Psoas muscle (tissue), 7 donors: ENCODE measurements at regions not wholly inside any gene's neighbourhood (a gene's known extent, or its start where the extent isn't known, plus 50 kb on each side); places are given as distances from the start of the nearest gene placed in this dataset.

Source experiments
- ATAC-seq, 4 donors: fragments of 200-7000 bp; cut with Tn5 transposase; one replicate each; pipeline ENCODE4 v1.9.1; 2020; ENCODE audit warnings: moderate library complexity in 3 of 4, mild to moderate bottlenecking in 2 of 4
- DNase-seq, 2 donors: peaks; one replicate each; pipeline ENCODE4 v3.0.0-alpha.2; 2020
- H3K27ac ChIP-seq: fragments of 200-600 bp; one replicate; pipeline ENCODE4 v1.8.0; 2022
- H3K27me3 ChIP-seq, 3 donors: fragments of 200-600 bp in 1 of 3; one replicate each; pipeline versions ENCODE4 v1.6.1 to v1.8.0; 2013 to 2022; ENCODE audit warnings: low read length in 2 of 3, mild to moderate bottlenecking in 2 of 3, moderate library complexity in 1 of 3; ENCODE audit not compliant: insufficient read depth in 3 of 3
- H3K36me3 ChIP-seq, 2 donors: fragments of 200-600 bp in 1 of 2; one replicate each; pipeline versions ENCODE4 v1.6.1 to v1.8.0; 2013 to 2022; ENCODE audit warnings: low read depth in 1 of 2, mild to moderate bottlenecking in 1 of 2, moderate library complexity in 1 of 2; ENCODE audit not compliant: insufficient read depth in 1 of 2
- H3K4me1 ChIP-seq: fragments of 200-600 bp; one replicate; pipeline ENCODE4 v1.8.0; 2022
- H3K4me3 ChIP-seq: fragments of 200-600 bp; one replicate; pipeline ENCODE4 v1.8.0; 2022; ENCODE audit warnings: mild to moderate bottlenecking
- H3K9me3 ChIP-seq: fragments of 200-600 bp; one replicate; pipeline ENCODE4 v1.8.0; 2022
- WGBS, 3 donors: extraction: QIAGEN DNeasy Blood & Tissue Kit; methylation state at CpG; one replicate each; pipeline versions ENCODE4 v1.1.6 to v1.1.7; 2013; 5-methylcytosine and 5-hydroxymethylcytosine counted together
- intact Hi-C, 2 donors: fragments of 100-400 bp; cut with DNase I; formaldehyde crosslinking; loops; one replicate each; pipeline versions ENCODE4 v1.11.0 to v1.14.2; 2022
- TF ChIP-seq, protein P1 (sequence below): fragments of 200-600 bp; IDR thresholded peaks from one replicate; pipeline ENCODE4 v1.8.0; 2022; ENCODE audit warnings: antibody characterized with exemption
- donor health status: healthy with polysubstance abuse.
- donor health status: DM: no; HTN: no; CAD: no; lungs with moderate emphysema.
- donor health status: Bipolar disorder and iron deficiency.
- donor health status: healthy.
- donor health status: DM: yes; HTN: yes; CAD: no.
- donor health status: DM: no; HTN: no; CAD: no.
- donor health status: DM: yes; HTN: yes; CAD: no.

GRCh38 chr11:128157423-128158298 is 429.7 kb downstream of the ETS1 start:
- 17 to 24% (median 20%) methylated on average over 5 of the region's 5 CpGs for WGBS, 3 donors
- no peaks in the 10 kb centered on the region for H3K4me1 ChIP-seq
- H3K4me3 ChIP-seq: no peak overlapping the region
- H3K36me3 ChIP-seq: no peaks in the 10 kb centered on the region
- intact Hi-C loops: loop anchor here (5.0 kb wide), 3 partner anchors 125 to 800 kb away; no protein-coding TSS in a partner anchor
- H3K27ac ChIP-seq: no peak overlapping the region
- TF ChIP-seq, protein P1, sequence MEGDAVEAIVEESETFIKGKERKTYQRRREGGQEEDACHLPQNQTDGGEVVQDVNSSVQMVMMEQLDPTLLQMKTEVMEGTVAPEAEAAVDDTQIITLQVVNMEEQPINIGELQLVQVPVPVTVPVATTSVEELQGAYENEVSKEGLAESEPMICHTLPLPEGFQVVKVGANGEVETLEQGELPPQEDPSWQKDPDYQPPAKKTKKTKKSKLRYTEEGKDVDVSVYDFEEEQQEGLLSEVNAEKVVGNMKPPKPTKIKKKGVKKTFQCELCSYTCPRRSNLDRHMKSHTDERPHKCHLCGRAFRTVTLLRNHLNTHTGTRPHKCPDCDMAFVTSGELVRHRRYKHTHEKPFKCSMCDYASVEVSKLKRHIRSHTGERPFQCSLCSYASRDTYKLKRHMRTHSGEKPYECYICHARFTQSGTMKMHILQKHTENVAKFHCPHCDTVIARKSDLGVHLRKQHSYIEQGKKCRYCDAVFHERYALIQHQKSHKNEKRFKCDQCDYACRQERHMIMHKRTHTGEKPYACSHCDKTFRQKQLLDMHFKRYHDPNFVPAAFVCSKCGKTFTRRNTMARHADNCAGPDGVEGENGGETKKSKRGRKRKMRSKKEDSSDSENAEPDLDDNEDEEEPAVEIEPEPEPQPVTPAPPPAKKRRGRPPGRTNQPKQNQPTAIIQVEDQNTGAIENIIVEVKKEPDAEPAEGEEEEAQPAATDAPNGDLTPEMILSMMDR: peak; percentile 67
- H3K27me3 ChIP-seq: peaks cover 0 to 2% (median 0%) of the 10 kb centered on the region in 3 donors
- peak; percentile 48 to 85 (median 70) for ATAC-seq
- H3K9me3 ChIP-seq: no peaks in the 10 kb centered on the region
- no peak for DNase-seq

DNA sequence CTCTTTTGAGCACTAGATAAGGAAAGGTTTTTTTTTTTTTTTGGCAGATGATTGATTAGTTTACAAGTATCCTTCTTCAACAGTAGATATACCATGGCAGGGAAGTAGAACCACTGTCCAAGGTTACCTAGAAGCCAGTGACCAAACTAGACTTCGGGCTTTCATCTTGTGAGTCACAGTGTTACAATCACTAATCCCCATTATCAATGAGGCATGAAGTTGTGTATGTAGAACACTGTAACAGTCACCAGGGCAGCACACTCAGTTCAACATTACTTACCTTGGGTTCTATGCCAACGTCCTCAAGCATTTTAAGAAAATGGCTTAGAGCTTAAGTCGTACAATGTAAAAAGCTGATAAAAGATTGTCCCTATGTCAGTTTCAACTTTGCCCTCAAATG is 430.9 kb downstream of the ETS1 start:
- no peaks in the 10 kb centered on the region for H3K36me3 ChIP-seq
- TF ChIP-seq, protein P1: no peak
- ATAC-seq (no peak), DNase-seq (no peak)
- peaks cover 0 to 2% (median 0%) of the 10 kb centered on the region in 3 donors for H3K27me3 ChIP-seq
- H3K4me3 ChIP-seq: no peak overlapping the region
- no peak overlapping the region for H3K27ac ChIP-seq
- intact Hi-C loops: loop anchor here (5.0 kb wide), 3 partner anchors 124 to 801 kb away; no protein-coding TSS in a partner anchor
- 74 to 85% (median 80%) methylated on average over 3 of the region's 3 CpGs for WGBS, 3 donors
- no peaks in the 10 kb centered on the region for H3K4me1 ChIP-seq
- H3K9me3 ChIP-seq: no peaks in the 10 kb centered on the region

- peaks cover 0 to 2% (median 0%) of the 10 kb centered on the region in 3 donors for H3K27me3 ChIP-seq
- no peaks in the 10 kb centered on the region for H3K4me1 ChIP-seq
- H3K27ac ChIP-seq: no peak overlapping the region
- ATAC-seq: no peak
- intact Hi-C loops: loop anchor here (5.0 kb wide), 3 partner anchors 123 to 802 kb away; no protein-coding TSS in a partner anchor
- H3K9me3 ChIP-seq: no peaks in the 10 kb centered on the region
- no peak for DNase-seq
- TF ChIP-seq, protein P1: no peak
- H3K4me3 ChIP-seq: no peak overlapping the region
- WGBS, 3 donors: 92 to 93% (median 92%) methylated on average over 2 of the region's 2 CpGs
- no peaks in the 10 kb centered on the region for H3K36me3 ChIP-seq
Measured at GRCh38 chr11:128155590-128155989, 431.8 kb downstream of the ETS1 start.

- H3K4me3 ChIP-seq: no peak overlapping the region
- 54 to 59% (median 57%) methylated on average over 4 of the region's 4 CpGs for WGBS, 3 donors
- TF ChIP-seq, protein P1: no peak
- no peak overlapping the region for H3K27ac ChIP-seq
- DNase-seq: no peak
- H3K36me3 ChIP-seq: no peaks in the 10 kb centered on the region
- intact Hi-C loops: no loop called here
- H3K27me3 ChIP-seq: peaks cover 0 to 2% (median 0%) of the 10 kb centered on the region in 3 donors
- H3K4me1 ChIP-seq: no peaks in the 10 kb centered on the region
- H3K9me3 ChIP-seq: no peaks in the 10 kb centered on the region
- no peak for ATAC-seq
Measured at GRCh38 chr11:128153697-128154048, 433.7 kb downstream of the ETS1 start.
